ENCODE measurements at regions not wholly inside any gene's neighbourhood (a gene's known extent, or its start where the extent isn't known, plus 50 kb on each side); places are given as distances from the start of the nearest gene placed in this dataset.

DNA sequence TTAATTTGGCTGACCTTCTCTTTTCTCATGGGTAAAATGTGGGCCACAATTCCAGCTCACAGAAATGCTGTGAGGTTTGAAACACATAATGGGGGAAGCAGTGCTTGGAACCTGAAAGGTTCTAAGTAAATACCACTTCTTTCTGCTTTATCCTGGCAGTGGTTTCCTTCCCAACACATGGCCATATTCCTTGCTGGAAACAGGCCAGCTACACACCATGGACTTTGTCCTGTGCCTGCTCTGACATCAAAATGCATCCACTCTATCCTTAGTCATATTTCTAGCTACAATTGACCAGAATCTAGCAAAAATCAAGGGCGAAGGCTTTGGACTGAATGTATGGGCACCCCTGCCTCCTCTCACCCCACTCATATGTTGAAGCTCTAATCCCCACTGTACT, 93.1 kb upstream of the TRPC7 start:
- no peak overlapping the region for H4K5ac ChIP-seq (ENCODE audit: low read depth, low read length)
- H3K36me3 ChIP-seq (ENCODE audit: control insufficient read depth, insufficient read depth, low read length) = no peaks in the 10 kb centered on the region
- H3K9me3 ChIP-seq (ENCODE audit: control insufficient read depth, insufficient read depth, low read length) = peaks cover 6% of the 10 kb centered on the region; the same call in 1 of the 2 replicates
- no peak overlapping the region for H3K4me3 ChIP-seq (ENCODE audit: insufficient read depth, low read depth, low read length)
- H3K27me3 ChIP-seq (ENCODE audit: control insufficient read depth, insufficient read depth, low read length) = no peaks in the 10 kb centered on the region
- H3K4ac ChIP-seq (ENCODE audit: low read depth, low read length) = no peak overlapping the region
- H3K27ac ChIP-seq (ENCODE audit: insufficient read depth, low read length) = no peak overlapping the region
- H2AK5ac ChIP-seq (ENCODE audit: low read depth, low read length) = no peak overlapping the region
- no peak overlapping the region for H2BK20ac ChIP-seq (ENCODE audit: low read depth, low read length)
- ATAC-seq (ENCODE audit: low read depth) = no peak
- ChIA-PET CTCF (no interaction called here), POLR2A (ENCODE audit: unreplicated experiment) (no interaction called here)
- no peak overlapping the region for H3K23ac ChIP-seq (ENCODE audit: low read depth, low read length)
- no peak overlapping the region for H4K8ac ChIP-seq (ENCODE audit: low read depth in 2 of 2, low read length in 2 of 2)
- WGBS, 2 experiments (ENCODE audit: extremely low coverage in 2 of 2, insufficient read length in 1 of 2) = no CpG with 5 or more reads among the region's 1 CpG
- H2AFZ ChIP-seq (replicated peaks; ENCODE audit: low read length, poor library complexity) = no peak overlapping the region
- no peak overlapping the region for H4K91ac ChIP-seq (ENCODE audit: insufficient read depth, low read depth, low read length)
- no peak for DNase-seq
- BruUV-seq (replicated peaks) = no TSS peak
- no peak overlapping the region for H3K4me2 ChIP-seq (ENCODE audit: low read depth, low read length)
- no peak overlapping the region for H3K56ac ChIP-seq (ENCODE audit: extremely low read depth, insufficient read depth, low read length)
- H3K14ac ChIP-seq (replicated peaks; ENCODE audit: low read depth, low read length) = no peak overlapping the region
- dilution Hi-C loops (cut with HindIII; ENCODE audit: low sequenced_read_pairs, unreplicated experiment) = no loop called here
- in situ Hi-C loops (cut with MboI; ENCODE audit: low sequenced_read_pairs) = no loop called here
- H3K9ac ChIP-seq (ENCODE audit: low read depth, low read length) = no peak overlapping the region
- no peak for TF ChIP-seq ELK1 (IDR thresholded peaks at IDR 0.05; ENCODE audit: borderline replicate concordance, low read depth, low read length)
- no peak for TF ChIP-seq NFE2L2 (IDR thresholded peaks at IDR 0.05; ENCODE audit: low read depth, low read length)
- TF ChIP-seq MAFK (IDR thresholded peaks at IDR 0.05; ENCODE audit: low read depth, low read length) = no peak
- TF ChIP-seq CHD1 (IDR thresholded peaks at IDR 0.05; ENCODE audit: low read depth, low read length) = no peak
- TF ChIP-seq, protein P1, sequence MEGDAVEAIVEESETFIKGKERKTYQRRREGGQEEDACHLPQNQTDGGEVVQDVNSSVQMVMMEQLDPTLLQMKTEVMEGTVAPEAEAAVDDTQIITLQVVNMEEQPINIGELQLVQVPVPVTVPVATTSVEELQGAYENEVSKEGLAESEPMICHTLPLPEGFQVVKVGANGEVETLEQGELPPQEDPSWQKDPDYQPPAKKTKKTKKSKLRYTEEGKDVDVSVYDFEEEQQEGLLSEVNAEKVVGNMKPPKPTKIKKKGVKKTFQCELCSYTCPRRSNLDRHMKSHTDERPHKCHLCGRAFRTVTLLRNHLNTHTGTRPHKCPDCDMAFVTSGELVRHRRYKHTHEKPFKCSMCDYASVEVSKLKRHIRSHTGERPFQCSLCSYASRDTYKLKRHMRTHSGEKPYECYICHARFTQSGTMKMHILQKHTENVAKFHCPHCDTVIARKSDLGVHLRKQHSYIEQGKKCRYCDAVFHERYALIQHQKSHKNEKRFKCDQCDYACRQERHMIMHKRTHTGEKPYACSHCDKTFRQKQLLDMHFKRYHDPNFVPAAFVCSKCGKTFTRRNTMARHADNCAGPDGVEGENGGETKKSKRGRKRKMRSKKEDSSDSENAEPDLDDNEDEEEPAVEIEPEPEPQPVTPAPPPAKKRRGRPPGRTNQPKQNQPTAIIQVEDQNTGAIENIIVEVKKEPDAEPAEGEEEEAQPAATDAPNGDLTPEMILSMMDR (conservative IDR thresholded peaks at IDR 0.05; ENCODE audit: low read depth, low read length) = no peak
- no peak for TF ChIP-seq FOS (IDR thresholded peaks at IDR 0.05; ENCODE audit: low read depth, low read length)
- TF ChIP-seq RAD21 (IDR thresholded peaks at IDR 0.05; ENCODE audit: low read length) = no peak
- no peak for TF ChIP-seq SMC3 (IDR thresholded peaks at IDR 0.05; ENCODE audit: low read depth, low read length)
- TF ChIP-seq, protein P2, sequence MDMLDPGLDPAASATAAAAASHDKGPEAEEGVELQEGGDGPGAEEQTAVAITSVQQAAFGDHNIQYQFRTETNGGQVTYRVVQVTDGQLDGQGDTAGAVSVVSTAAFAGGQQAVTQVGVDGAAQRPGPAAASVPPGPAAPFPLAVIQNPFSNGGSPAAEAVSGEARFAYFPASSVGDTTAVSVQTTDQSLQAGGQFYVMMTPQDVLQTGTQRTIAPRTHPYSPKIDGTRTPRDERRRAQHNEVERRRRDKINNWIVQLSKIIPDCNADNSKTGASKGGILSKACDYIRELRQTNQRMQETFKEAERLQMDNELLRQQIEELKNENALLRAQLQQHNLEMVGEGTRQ (IDR thresholded peaks at IDR 0.05; ENCODE audit: low read depth, low read length) = no peak
- no peak for TF ChIP-seq MAZ (IDR thresholded peaks at IDR 0.05; ENCODE audit: borderline replicate concordance, low read depth, low read length)
- TF ChIP-seq BHLHE40 (IDR thresholded peaks at IDR 0.05; ENCODE audit: low read depth, low read length) = no peak
- no peak for TF ChIP-seq CEBPB (IDR thresholded peaks at IDR 0.05; ENCODE audit: low read depth, low read length)
- no peak for TF ChIP-seq RCOR1 (IDR thresholded peaks at IDR 0.05; ENCODE audit: insufficient replicate concordance, low read length)
- no peak for TF ChIP-seq RFX5 (IDR thresholded peaks at IDR 0.05; ENCODE audit: low read depth, low read length)
- TF ChIP-seq MXI1 (IDR thresholded peaks at IDR 0.05; ENCODE audit: borderline replicate concordance, low read depth, low read length) = no peak
- no peak for TF ChIP-seq POLR2A (IDR thresholded peaks at IDR 0.05; ENCODE audit: low read depth, low read length)
- no peak overlapping the region for H2BK5ac ChIP-seq (ENCODE audit: low read depth, low read length, poor library complexity, severe bottlenecking)
- no peaks in the 10 kb centered on the region for H4K20me1 ChIP-seq (ENCODE audit: insufficient read depth, low read length)
- intact Hi-C loops (cut with micrococcal nuclease) = no loop called here
- H2BK15ac ChIP-seq (ENCODE audit: low read depth, low read length) = no peak overlapping the region
- no peak overlapping the region for H2AK9ac ChIP-seq (replicated peaks; ENCODE audit: low read depth, low read length, poor library complexity)
- no peaks in the 10 kb centered on the region for H3K79me1 ChIP-seq (ENCODE audit: low read depth in 1 of 2, low read length in 2 of 2)
- no peak overlapping the region for H2BK120ac ChIP-seq (ENCODE audit: low read depth, low read length)
- no peaks in the 10 kb centered on the region for H3K9me1 ChIP-seq (ENCODE audit: insufficient read depth, low read length)
- no peak overlapping the region for H3K18ac ChIP-seq (ENCODE audit: low read depth, low read length)
- H3K4me1 ChIP-seq (ENCODE audit: control insufficient read depth, insufficient read depth, low read length) = no peaks in the 10 kb centered on the region

Data from IMR-90 (cell line).